ENCODE measurements at regions not wholly inside any gene's neighbourhood (a gene's known extent, or its start where the extent isn't known, plus 50 kb on each side); places are given as distances from the start of the nearest gene placed in this dataset.

GRCh38 chr6:91788501-91788900 lies 1201.6 kb upstream of the MAP3K7 start:
- H3K4me3 ChIP-seq (ENCODE audit: low read depth, low read length) = no peak overlapping the region

GRCh38 chr6:91786474-91787184 lies 1199.8 kb upstream of the MAP3K7 start:
- H3K4me3 ChIP-seq (ENCODE audit: low read depth, low read length) = no peak overlapping the region
- TF ChIP-seq, protein P1, sequence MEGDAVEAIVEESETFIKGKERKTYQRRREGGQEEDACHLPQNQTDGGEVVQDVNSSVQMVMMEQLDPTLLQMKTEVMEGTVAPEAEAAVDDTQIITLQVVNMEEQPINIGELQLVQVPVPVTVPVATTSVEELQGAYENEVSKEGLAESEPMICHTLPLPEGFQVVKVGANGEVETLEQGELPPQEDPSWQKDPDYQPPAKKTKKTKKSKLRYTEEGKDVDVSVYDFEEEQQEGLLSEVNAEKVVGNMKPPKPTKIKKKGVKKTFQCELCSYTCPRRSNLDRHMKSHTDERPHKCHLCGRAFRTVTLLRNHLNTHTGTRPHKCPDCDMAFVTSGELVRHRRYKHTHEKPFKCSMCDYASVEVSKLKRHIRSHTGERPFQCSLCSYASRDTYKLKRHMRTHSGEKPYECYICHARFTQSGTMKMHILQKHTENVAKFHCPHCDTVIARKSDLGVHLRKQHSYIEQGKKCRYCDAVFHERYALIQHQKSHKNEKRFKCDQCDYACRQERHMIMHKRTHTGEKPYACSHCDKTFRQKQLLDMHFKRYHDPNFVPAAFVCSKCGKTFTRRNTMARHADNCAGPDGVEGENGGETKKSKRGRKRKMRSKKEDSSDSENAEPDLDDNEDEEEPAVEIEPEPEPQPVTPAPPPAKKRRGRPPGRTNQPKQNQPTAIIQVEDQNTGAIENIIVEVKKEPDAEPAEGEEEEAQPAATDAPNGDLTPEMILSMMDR (IDR thresholded peaks at IDR 0.05; ENCODE audit: low read depth, low read length, missing control alignments) = no peak
- no peak for DNase-seq (ENCODE audit: low read depth)

More at GRCh38 chr6:91788501-91788900, 1201.6 kb upstream of the MAP3K7 start:
- DNase-seq (ENCODE audit: low read depth) = no peak
- TF ChIP-seq, protein P1 (IDR thresholded peaks at IDR 0.05; ENCODE audit: low read depth, low read length, missing control alignments) = no peak

DNA sequence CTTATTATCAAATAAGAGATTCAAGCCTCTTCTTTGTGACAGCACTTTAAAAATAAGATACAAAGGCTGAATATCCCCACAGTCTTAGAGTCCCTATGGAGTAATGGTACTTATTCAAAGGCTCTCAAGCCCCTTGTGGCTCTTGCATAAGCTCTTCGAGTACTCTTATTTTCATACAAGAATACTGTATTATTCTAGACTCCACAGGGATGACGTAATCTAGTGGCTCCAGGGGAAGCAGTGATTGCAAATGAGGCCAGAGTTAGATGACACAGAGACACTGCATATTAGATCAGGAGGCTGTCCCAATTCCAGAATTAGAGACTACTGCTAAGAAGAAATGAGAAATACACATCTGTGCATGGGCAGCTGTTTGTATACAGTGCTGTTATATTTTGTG lies 1195.9 kb upstream of the MAP3K7 start:
- TF ChIP-seq, protein P1 (IDR thresholded peaks at IDR 0.05; ENCODE audit: low read depth, low read length, missing control alignments) = no peak
- no peak for DNase-seq (ENCODE audit: low read depth)
- no peak overlapping the region for H3K4me3 ChIP-seq (ENCODE audit: low read depth, low read length)

- DNase-seq (ENCODE audit: low read depth) = no peak
- no peak overlapping the region for H3K4me3 ChIP-seq (ENCODE audit: low read depth, low read length)
- TF ChIP-seq, protein P1 (IDR thresholded peaks at IDR 0.05; ENCODE audit: low read depth, low read length, missing control alignments) = no peak
These were observed 1195.1 kb upstream of the MAP3K7 start for GRCh38 chr6:91781946-91782345.

DNA sequence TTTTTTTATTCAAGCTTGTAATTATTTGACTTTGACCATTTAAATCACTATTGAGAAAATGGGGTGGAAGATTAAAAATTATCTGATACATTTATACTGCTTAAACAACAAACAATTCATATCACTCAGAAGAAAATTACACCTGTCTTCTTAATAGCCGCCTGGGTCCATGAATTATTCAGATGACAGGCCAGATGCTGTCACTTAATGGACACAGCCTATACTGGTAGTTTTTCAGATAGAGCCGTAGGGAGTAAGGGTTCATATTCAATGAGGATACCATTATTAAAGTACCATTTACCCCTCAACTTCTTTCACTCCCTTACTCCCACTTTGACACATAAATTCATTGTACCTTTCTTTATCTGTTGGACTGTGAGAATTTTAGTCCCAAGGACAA lies 1193.4 kb upstream of the MAP3K7 start:
- no peak for DNase-seq (ENCODE audit: low read depth)
- no peak overlapping the region for H3K4me3 ChIP-seq (ENCODE audit: low read depth, low read length)
- TF ChIP-seq, protein P1 (IDR thresholded peaks at IDR 0.05; ENCODE audit: low read depth, low read length, missing control alignments) = no peak

- DNase-seq (ENCODE audit: low read depth) = no peak
- H3K4me3 ChIP-seq (ENCODE audit: low read depth, low read length) = no peak overlapping the region
- TF ChIP-seq, protein P1 (IDR thresholded peaks at IDR 0.05; ENCODE audit: low read depth, low read length, missing control alignments) = no peak
These were observed 1174.7 kb upstream of the MAP3K7 start for GRCh38 chr6:91761621-91762020.

- no peak for DNase-seq (ENCODE audit: low read depth)
- TF ChIP-seq, protein P1 (IDR thresholded peaks at IDR 0.05; ENCODE audit: low read depth, low read length, missing control alignments) = no peak
- H3K4me3 ChIP-seq (ENCODE audit: low read depth, low read length) = no peak overlapping the region
These were observed 1167.8 kb upstream of the MAP3K7 start for GRCh38 chr6:91754691-91755090.
